ENCODE measurements at regions not wholly inside any gene's neighbourhood (a gene's known extent, or its start where the extent isn't known, plus 50 kb on each side); places are given as distances from the start of the nearest gene placed in this dataset.

DNA sequence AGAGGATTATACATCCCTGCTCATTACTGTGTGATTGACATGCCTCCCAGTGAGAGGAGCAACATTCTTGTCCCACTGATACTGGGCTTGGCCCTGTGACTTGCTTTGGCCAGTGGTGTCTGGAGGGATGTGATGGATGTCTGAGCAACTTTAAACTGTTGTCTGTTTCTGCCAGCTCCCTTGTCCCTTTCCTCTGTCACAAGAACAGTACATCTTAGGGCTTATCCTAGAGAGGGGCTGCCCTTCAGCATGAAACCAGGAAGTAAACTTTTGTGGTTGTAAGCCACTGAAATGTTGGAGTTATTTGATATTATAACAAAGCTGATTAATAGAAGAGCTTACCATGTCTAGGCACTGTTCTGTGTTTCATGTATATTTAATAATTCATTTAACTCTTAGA, 82.9 kb upstream of the GPRC5B start:
- TF ChIP-seq, protein P1, sequence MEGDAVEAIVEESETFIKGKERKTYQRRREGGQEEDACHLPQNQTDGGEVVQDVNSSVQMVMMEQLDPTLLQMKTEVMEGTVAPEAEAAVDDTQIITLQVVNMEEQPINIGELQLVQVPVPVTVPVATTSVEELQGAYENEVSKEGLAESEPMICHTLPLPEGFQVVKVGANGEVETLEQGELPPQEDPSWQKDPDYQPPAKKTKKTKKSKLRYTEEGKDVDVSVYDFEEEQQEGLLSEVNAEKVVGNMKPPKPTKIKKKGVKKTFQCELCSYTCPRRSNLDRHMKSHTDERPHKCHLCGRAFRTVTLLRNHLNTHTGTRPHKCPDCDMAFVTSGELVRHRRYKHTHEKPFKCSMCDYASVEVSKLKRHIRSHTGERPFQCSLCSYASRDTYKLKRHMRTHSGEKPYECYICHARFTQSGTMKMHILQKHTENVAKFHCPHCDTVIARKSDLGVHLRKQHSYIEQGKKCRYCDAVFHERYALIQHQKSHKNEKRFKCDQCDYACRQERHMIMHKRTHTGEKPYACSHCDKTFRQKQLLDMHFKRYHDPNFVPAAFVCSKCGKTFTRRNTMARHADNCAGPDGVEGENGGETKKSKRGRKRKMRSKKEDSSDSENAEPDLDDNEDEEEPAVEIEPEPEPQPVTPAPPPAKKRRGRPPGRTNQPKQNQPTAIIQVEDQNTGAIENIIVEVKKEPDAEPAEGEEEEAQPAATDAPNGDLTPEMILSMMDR (IDR thresholded peaks at IDR 0.05), result no peak
- no peak for TF ChIP-seq POLR2AphosphoS5 (IDR thresholded peaks at IDR 0.05)
- TF ChIP-seq POLR2A (IDR thresholded peaks at IDR 0.05), result no peak

All from breast epithelium (tissue), 3 donors.